ENCODE measurements at regions not wholly inside any gene's neighbourhood (a gene's known extent, or its start where the extent isn't known, plus 50 kb on each side); places are given as distances from the start of the nearest gene placed in this dataset.

GRCh38 chr12:93318720-93319522 lies 58.8 kb upstream of the NUDT4 start:
- Mint-ChIP-seq H3K4me3 (no peak overlapping the region), H3K4me1 (ENCODE audit: low read depth) (peaks cover 4% of the 10 kb centered on the region), H3K9me3 (no peaks in the 10 kb centered on the region), H3K27me3 (no peaks in the 10 kb centered on the region), H3K27ac (no peak overlapping the region), H3K36me3 (ENCODE audit: low read depth) (no peaks in the 10 kb centered on the region)

- Mint-ChIP-seq H3K27ac (no peak overlapping the region), H3K4me1 (ENCODE audit: low read depth) (peaks cover 4% of the 10 kb centered on the region), H3K36me3 (ENCODE audit: low read depth) (no peaks in the 10 kb centered on the region), H3K9me3 (no peaks in the 10 kb centered on the region), H3K27me3 (no peaks in the 10 kb centered on the region), H3K4me3 (no peak overlapping the region)
Observed at GRCh38 chr12:93319523-93320050, 58.1 kb upstream of the NUDT4 start.

- H3K27ac Mint-ChIP-seq = no peak overlapping the region
- H3K9me3 Mint-ChIP-seq = no peaks in the 10 kb centered on the region
- no peaks in the 10 kb centered on the region for H3K36me3 Mint-ChIP-seq (ENCODE audit: low read depth)
- no peak overlapping the region for H3K4me3 Mint-ChIP-seq
- no peaks in the 10 kb centered on the region for H3K27me3 Mint-ChIP-seq
- no peaks in the 10 kb centered on the region for H3K4me1 Mint-ChIP-seq (ENCODE audit: low read depth)
Observed at GRCh38 chr12:93322784-93323183, 54.9 kb upstream of the NUDT4 start.

- Mint-ChIP-seq H3K27me3 (no peaks in the 10 kb centered on the region), H3K9me3 (no peaks in the 10 kb centered on the region), H3K36me3 (ENCODE audit: low read depth) (no peaks in the 10 kb centered on the region), H3K4me1 (ENCODE audit: low read depth) (no peaks in the 10 kb centered on the region), H3K4me3 (no peak overlapping the region), H3K27ac (no peak overlapping the region)
Observed at GRCh38 chr12:93323625-93324329, 53.9 kb upstream of the NUDT4 start.

GRCh38 chr12:93325855-93326254 lies 51.9 kb upstream of the NUDT4 start:
- Mint-ChIP-seq H3K27ac (no peak overlapping the region), H3K9me3 (no peaks in the 10 kb centered on the region), H3K27me3 (no peaks in the 10 kb centered on the region), H3K4me1 (ENCODE audit: low read depth) (no peaks in the 10 kb centered on the region), H3K36me3 (ENCODE audit: low read depth) (no peaks in the 10 kb centered on the region), H3K4me3 (no peak overlapping the region)

Data from stimulated activated naive CD8-positive, alpha-beta T cell treated with anti-CD3 and anti-CD28 coated beads, Interleukin-15, Interleukin-2, amounts not matched to agents 100 ng/mL and 50 ng/mL, for 24 hours (primary cell).